SK-N-SH treated with all-trans-retinoic acid at 6 μM for 48 hours (cell line): ENCODE measurements at regions not wholly inside any gene's neighbourhood (a gene's known extent, or its start where the extent isn't known, plus 50 kb on each side); places are given as distances from the start of the nearest gene placed in this dataset.

ENCODE experiments used
- ATAC-seq: fragments of 200-7000 bp; cut with Tn5 transposase; 3 replicates; pipeline ENCODE4 v1.9.1; 2020; ENCODE audit warnings: mild to moderate bottlenecking, moderate library complexity
- ARNTL ChIP-seq: fragments of 450-650 bp; formaldehyde crosslinking; IDR thresholded peaks from 2 replicates; pipeline ENCODE4 v1.5.0; 2020; ENCODE audit warnings: low read depth, mild to moderate bottlenecking, moderate library complexity, borderline replicate concordance
- CREB5 ChIP-seq: fragments of 250-450 bp; sonication (Bioruptor Pico); IDR thresholded peaks from 2 replicates; pipeline ENCODE4 v1.5.1; 2020; ENCODE audit warnings: low read depth, mild to moderate bottlenecking, moderate library complexity
- CSDC2 ChIP-seq: fragments of 250-450 bp; sonication (Bioruptor Pico); IDR thresholded peaks from 2 replicates; pipeline ENCODE4 v1.5.0; 2020; ENCODE audit warnings: mild to moderate bottlenecking, moderate library complexity
- CSRNP3 ChIP-seq: fragments of 250-450 bp; sonication (Bioruptor Pico); IDR thresholded peaks from 2 replicates; pipeline ENCODE4 v1.5.1; 2021; ENCODE audit warnings: mild to moderate bottlenecking, moderate library complexity
- ESRRG ChIP-seq: fragments of 250-450 bp; sonication (Bioruptor Pico); IDR thresholded peaks from 2 replicates; pipeline ENCODE4 v1.6.1; 2021; ENCODE audit warnings: mild to moderate bottlenecking
- GLIS3 ChIP-seq: fragments of 250-450 bp; sonication (Bioruptor Pico); IDR thresholded peaks from 2 replicates; pipeline ENCODE4 v1.5.0; 2020; ENCODE audit warnings: mild to moderate bottlenecking, moderate library complexity
- ISL1 ChIP-seq: fragments of 250-450 bp; sonication (Bioruptor Pico); IDR thresholded peaks from 2 replicates; pipeline ENCODE4 v2.1.2; 2022; ENCODE audit warnings: mild to moderate bottlenecking, moderate library complexity
- OSR1 ChIP-seq: fragments of 250-450 bp; sonication (Bioruptor Pico); IDR thresholded peaks from 2 replicates; pipeline ENCODE4 v1.8.0; 2022; ENCODE audit warnings: moderate library complexity, mild to moderate bottlenecking, inconsistent platforms
- PATZ1 ChIP-seq: fragments of 250-450 bp; sonication (Bioruptor Pico); IDR thresholded peaks from 2 replicates; pipeline ENCODE4 v1.8.0; 2020; ENCODE audit warnings: mild to moderate bottlenecking, moderate library complexity, borderline replicate concordance
- POU6F1 ChIP-seq: fragments of 250-450 bp; sonication (Bioruptor Pico); IDR thresholded peaks from 2 replicates; pipeline ENCODE4 v1.8.0; 2021; ENCODE audit warnings: low read depth, mild to moderate bottlenecking, moderate library complexity, borderline replicate concordance
- PPARA ChIP-seq: fragments of 250-450 bp; sonication (Bioruptor Pico); IDR thresholded peaks from 2 replicates; pipeline ENCODE4 v1.5.0; 2020; ENCODE audit warnings: mild to moderate bottlenecking, borderline replicate concordance
- RARB ChIP-seq: fragments of 250-450 bp; sonication (Bioruptor Pico); IDR thresholded peaks from 2 replicates; pipeline ENCODE4 v1.8.0; 2021; ENCODE audit warnings: mild to moderate bottlenecking, moderate library complexity
- SNAI2 ChIP-seq: fragments of 250-450 bp; sonication (Bioruptor Pico); IDR thresholded peaks from 2 replicates; pipeline ENCODE4 v1.5.0; 2020; ENCODE audit warnings: mild to moderate bottlenecking, moderate library complexity
- TCF4 ChIP-seq: fragments of 250-450 bp; sonication (Bioruptor Pico); IDR thresholded peaks from 2 replicates; pipeline ENCODE4 v1.8.0; 2021; ENCODE audit warnings: mild to moderate bottlenecking, moderate library complexity, borderline replicate concordance
- TOX ChIP-seq: fragments of 250-450 bp; sonication (Bioruptor Pico); IDR thresholded peaks from 2 replicates; pipeline ENCODE4 v1.8.0; 2021; ENCODE audit warnings: mild to moderate bottlenecking, moderate library complexity, borderline replicate concordance
- TSHZ2 ChIP-seq: fragments of 250-450 bp; sonication (Bioruptor Pico); IDR thresholded peaks from 2 replicates; pipeline ENCODE4 v1.5.0; 2020; ENCODE audit warnings: mild to moderate bottlenecking, moderate library complexity
- ZFP3 ChIP-seq: fragments of 250-450 bp; sonication (Bioruptor Pico); IDR thresholded peaks from 2 replicates; pipeline ENCODE4 v1.5.0; 2020; ENCODE audit warnings: mild to moderate bottlenecking, moderate library complexity
- ZFP30 ChIP-seq: fragments of 450-650 bp; formaldehyde crosslinking; IDR thresholded peaks from 2 replicates; pipeline ENCODE4 v1.5.0; 2022; ENCODE audit warnings: mild to moderate bottlenecking, moderate library complexity
- ZNF70 ChIP-seq: fragments of 450-650 bp; formaldehyde crosslinking; IDR thresholded peaks from 2 replicates; pipeline ENCODE4 v1.5.0; 2020; ENCODE audit warnings: mild to moderate bottlenecking, moderate library complexity
- ZNF8 ChIP-seq: fragments of 450-650 bp; formaldehyde crosslinking; IDR thresholded peaks from 2 replicates; pipeline ENCODE4 v1.5.0; 2020; ENCODE audit warnings: mild to moderate bottlenecking, moderate library complexity

GRCh38 chr6:16007146-16007545, 121.7 kb upstream of the MYLIP start (continued):
- TF ChIP-seq CREB5 (CRISPR knock-in tag) = no peak
- TF ChIP-seq CSRNP3 (CRISPR knock-in tag) = no peak

- TF ChIP-seq POU6F1 (CRISPR knock-in tag) = no peak
- TF ChIP-seq PATZ1 (CRISPR knock-in tag) = no peak
- no peak for TF ChIP-seq ZFP30 (CRISPR knock-in tag)
- TF ChIP-seq PPARA = no peak
- no peak for TF ChIP-seq CSRNP3 (CRISPR knock-in tag)
- no peak for TF ChIP-seq SNAI2 (CRISPR knock-in tag)
- no peak for TF ChIP-seq CSDC2
- TF ChIP-seq ZFP3 (CRISPR knock-in tag) = no peak
- TF ChIP-seq ESRRG (CRISPR knock-in tag) = no peak
- no peak for TF ChIP-seq ISL1 (CRISPR knock-in tag)
Measured at GRCh38 chr6:16006681-16007080, 122.2 kb upstream of the MYLIP start.

GRCh38 chr6:16004934-16005679, 123.8 kb upstream of the MYLIP start:
- ATAC-seq = no peak
- TF ChIP-seq ARNTL (CRISPR knock-in tag) (no peak), TSHZ2 (CRISPR knock-in tag) (no peak), PPARA (no peak), POU6F1 (CRISPR knock-in tag) (no peak), CREB5 (CRISPR knock-in tag) (no peak), GLIS3 (CRISPR knock-in tag) (no peak), TCF4 (CRISPR knock-in tag) (no peak), ZNF8 (CRISPR knock-in tag) (no peak), TOX (no peak), CSDC2 (no peak), RARB (CRISPR knock-in tag) (no peak), ISL1 (CRISPR knock-in tag) (no peak), PATZ1 (CRISPR knock-in tag) (no peak), SNAI2 (CRISPR knock-in tag) (no peak), ZFP3 (CRISPR knock-in tag) (no peak), ESRRG (CRISPR knock-in tag) (no peak), OSR1 (CRISPR knock-in tag) (no peak), ZNF70 (CRISPR knock-in tag) (no peak)

More at GRCh38 chr6:16006681-16007080, 122.2 kb upstream of the MYLIP start:
- no peak for ATAC-seq
